ENCODE measurements at regions not wholly inside any gene's neighbourhood (a gene's known extent, or its start where the extent isn't known, plus 50 kb on each side); places are given as distances from the start of the nearest gene placed in this dataset.

- Histone ChIP-seq H3K27ac (no peak overlapping the region), H3K4me3 (no peak overlapping the region), H3K9me3 (no peaks in the 10 kb centered on the region), H3K27me3 (peaks cover 13% of the 10 kb centered on the region), H3K4me1 (no peaks in the 10 kb centered on the region), H3K36me3 (no peaks in the 10 kb centered on the region)
- no peak for ATAC-seq
- TF ChIP-seq CTCF (IDR thresholded peaks at IDR 0.05) (no peak), EP300 (IDR thresholded peaks at IDR 0.05) (no peak), POLR2AphosphoS5 (IDR thresholded peaks at IDR 0.05) (no peak), POLR2A (IDR thresholded peaks at IDR 0.05) (no peak)
- 62 to 73% methylated on average over 7 of the region's 7 CpGs for WGBS, 2 donors (ENCODE audit: low coverage in 1 of 2)
Observed at GRCh38 chr6:98648211-98648914, 186.0 kb upstream of the POU3F2 start.

DNA sequence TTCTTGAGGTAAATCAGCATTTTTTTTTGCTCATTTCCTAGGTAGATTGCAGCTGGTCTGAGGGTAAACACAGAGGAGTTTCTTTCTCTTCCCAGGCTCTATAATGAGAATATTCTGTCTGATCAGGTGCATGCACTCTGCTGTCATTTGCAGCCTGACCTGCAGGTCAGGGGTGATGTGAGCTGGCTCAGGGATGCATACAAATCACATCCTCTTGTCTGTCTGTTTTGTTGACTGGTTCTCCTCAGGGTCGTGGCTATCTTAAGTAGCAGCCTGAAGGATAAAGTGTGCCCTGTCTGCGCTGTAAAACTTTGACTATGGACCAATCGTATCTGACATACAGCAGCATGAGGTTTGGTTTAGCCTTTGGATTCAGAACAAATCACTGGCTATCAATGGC lies 183.4 kb upstream of the POU3F2 start:
- no peak overlapping the region for H3K27ac ChIP-seq
- no peak for ATAC-seq
- TF ChIP-seq CTCF (IDR thresholded peaks at IDR 0.05) = no peak
- no peak for TF ChIP-seq POLR2AphosphoS5 (IDR thresholded peaks at IDR 0.05)
- TF ChIP-seq EP300 (IDR thresholded peaks at IDR 0.05) = no peak
- no peaks in the 10 kb centered on the region for H3K9me3 ChIP-seq
- WGBS, 2 donors (ENCODE audit: low coverage in 1 of 2) = 8 to 11% methylated on average over 2 of the region's 3 CpGs
- peaks cover 4% of the 10 kb centered on the region for H3K27me3 ChIP-seq
- H3K4me3 ChIP-seq = no peak overlapping the region
- no peaks in the 10 kb centered on the region for H3K36me3 ChIP-seq
- H3K4me1 ChIP-seq = no peaks in the 10 kb centered on the region

GRCh38 chr6:98653179-98653578 lies 181.2 kb upstream of the POU3F2 start:
- Histone ChIP-seq H3K36me3 (no peaks in the 10 kb centered on the region), H3K4me3 (no peak overlapping the region), H3K27ac (no peak overlapping the region), H3K4me1 (no peaks in the 10 kb centered on the region), H3K9me3 (no peaks in the 10 kb centered on the region), H3K27me3 (no peaks in the 10 kb centered on the region)
- ATAC-seq = no peak
- WGBS, 2 donors (ENCODE audit: low coverage in 1 of 2) = 62 to 64% methylated on average over 2 of the region's 2 CpGs
- TF ChIP-seq EP300 (IDR thresholded peaks at IDR 0.05) (no peak), POLR2AphosphoS5 (IDR thresholded peaks at IDR 0.05) (no peak), CTCF (IDR thresholded peaks at IDR 0.05) (no peak), POLR2A (IDR thresholded peaks at IDR 0.05) (no peak)

GRCh38 chr6:98657764-98658163 lies 176.6 kb upstream of the POU3F2 start:
- Histone ChIP-seq H3K4me3 (no peak overlapping the region), H3K27me3 (no peaks in the 10 kb centered on the region), H3K36me3 (no peaks in the 10 kb centered on the region), H3K4me1 (no peaks in the 10 kb centered on the region), H3K9me3 (no peaks in the 10 kb centered on the region), H3K27ac (no peak overlapping the region)
- no peak for TF ChIP-seq CTCF (IDR thresholded peaks at IDR 0.05)
- TF ChIP-seq EP300 (IDR thresholded peaks at IDR 0.05) = no peak
- no peak for TF ChIP-seq POLR2A (IDR thresholded peaks at IDR 0.05)
- no peak for TF ChIP-seq POLR2AphosphoS5 (IDR thresholded peaks at IDR 0.05)
- ATAC-seq = no peak
- WGBS, 2 donors (ENCODE audit: low coverage in 1 of 2) = 34 to 45% methylated on average over 5 of the region's 5 CpGs

- no peaks in the 10 kb centered on the region for H3K9me3 ChIP-seq
- H3K4me3 ChIP-seq = no peak overlapping the region
- no peak for ATAC-seq
- H3K27me3 ChIP-seq = no peaks in the 10 kb centered on the region
- H3K36me3 ChIP-seq = no peaks in the 10 kb centered on the region
- TF ChIP-seq POLR2AphosphoS5 (IDR thresholded peaks at IDR 0.05) = no peak
- TF ChIP-seq EP300 (IDR thresholded peaks at IDR 0.05) = no peak
- no peak for TF ChIP-seq CTCF (IDR thresholded peaks at IDR 0.05)
- no peak for TF ChIP-seq POLR2A (IDR thresholded peaks at IDR 0.05)
- no peak overlapping the region for H3K27ac ChIP-seq
- no peaks in the 10 kb centered on the region for H3K4me1 ChIP-seq
Observed at GRCh38 chr6:98669371-98669770, 165.0 kb upstream of the POU3F2 start.

All from gastroesophageal sphincter (tissue), 4 donors.